ENCODE measurements at regions not wholly inside any gene's neighbourhood (a gene's known extent, or its start where the extent isn't known, plus 50 kb on each side); places are given as distances from the start of the nearest gene placed in this dataset.

DNA sequence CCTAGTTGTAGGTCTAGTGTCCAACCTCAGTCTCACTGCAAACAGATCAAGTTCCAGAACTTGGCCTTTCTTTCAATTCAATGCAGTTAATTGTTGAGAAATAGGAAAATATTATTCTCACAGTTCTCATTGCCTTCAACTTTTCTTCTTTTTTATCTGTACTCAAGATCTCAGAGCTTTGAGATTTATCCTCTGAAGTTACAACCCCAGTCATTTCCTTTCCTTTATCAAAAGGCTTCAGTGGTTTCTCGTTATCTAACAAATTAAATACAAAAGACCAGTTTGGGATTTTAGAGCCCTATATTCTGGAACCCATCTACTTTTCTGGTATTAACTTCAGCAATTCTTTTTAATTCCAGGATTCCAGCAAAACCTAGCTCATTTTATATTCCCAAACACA, 130.2 kb downstream of the TMA16 start:
- Histone ChIP-seq H3K27me3 (replicated peaks; ENCODE audit: insufficient read depth) (no peaks in the 10 kb centered on the region), H3K9me3 (no peaks in the 10 kb centered on the region), H3K36me3 (no peaks in the 10 kb centered on the region), H3K4me1 (ENCODE audit: control insufficient read depth in 1 of 2, low read depth in 2 of 2) (peaks cover 0 to 4% of the 10 kb centered on the region in 2 donors), H3K27ac (no peak overlapping the region), H3K4me3 (no peak overlapping the region)
- DNase-seq (ENCODE audit: low spot score) (no peak), ATAC-seq (ENCODE audit: insufficient number of reproducible peaks, low FRiP score, low read depth) (no peak)
- TF ChIP-seq CTCF (IDR thresholded peaks at IDR 0.05), result no peak

GRCh38 chr4:163631288-163631687, 136.8 kb downstream of the TMA16 start:
- ATAC-seq (ENCODE audit: insufficient number of reproducible peaks, low FRiP score, low read depth) (no peak), DNase-seq (ENCODE audit: low spot score) (no peak)
- Histone ChIP-seq H3K9me3 (no peaks in the 10 kb centered on the region), H3K4me3 (no peak overlapping the region), H3K27ac (no peak overlapping the region), H3K36me3 (no peaks in the 10 kb centered on the region), H3K27me3 (replicated peaks; ENCODE audit: insufficient read depth) (no peaks in the 10 kb centered on the region), H3K4me1 (ENCODE audit: control insufficient read depth in 1 of 2, low read depth in 2 of 2) (no peaks in the 10 kb centered on the region)
- no peak for TF ChIP-seq CTCF (IDR thresholded peaks at IDR 0.05)

DNA sequence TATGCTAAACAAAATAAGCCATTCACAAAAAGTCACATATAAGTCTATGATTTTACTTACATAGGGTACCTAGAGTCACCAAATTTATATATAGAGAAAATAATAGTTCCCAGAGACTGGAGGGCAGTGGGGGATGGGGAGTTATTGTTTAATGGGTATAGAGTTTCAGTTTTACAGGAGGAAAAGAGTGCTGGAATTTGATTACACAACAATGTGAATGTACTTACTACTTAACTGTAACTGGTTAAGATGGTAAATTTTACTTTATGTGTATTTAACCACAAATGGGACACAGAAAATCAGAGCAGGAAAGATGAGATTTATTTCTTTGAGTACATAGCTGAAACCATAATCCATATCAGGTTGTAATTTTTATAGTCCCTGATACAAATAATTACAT, 144.4 kb downstream of the TMA16 start:
- no peak for ATAC-seq (ENCODE audit: insufficient number of reproducible peaks, low FRiP score, low read depth)
- H3K36me3 ChIP-seq, result no peaks in the 10 kb centered on the region
- no peak overlapping the region for H3K4me3 ChIP-seq
- no peak overlapping the region for H3K27ac ChIP-seq
- no peak for TF ChIP-seq CTCF (IDR thresholded peaks at IDR 0.05)
- H3K27me3 ChIP-seq (replicated peaks; ENCODE audit: insufficient read depth), result no peaks in the 10 kb centered on the region
- no peak for DNase-seq (ENCODE audit: low spot score)
- H3K4me1 ChIP-seq (ENCODE audit: control insufficient read depth in 1 of 2, low read depth in 2 of 2), result no peaks in the 10 kb centered on the region
- no peaks in the 10 kb centered on the region for H3K9me3 ChIP-seq

DNA sequence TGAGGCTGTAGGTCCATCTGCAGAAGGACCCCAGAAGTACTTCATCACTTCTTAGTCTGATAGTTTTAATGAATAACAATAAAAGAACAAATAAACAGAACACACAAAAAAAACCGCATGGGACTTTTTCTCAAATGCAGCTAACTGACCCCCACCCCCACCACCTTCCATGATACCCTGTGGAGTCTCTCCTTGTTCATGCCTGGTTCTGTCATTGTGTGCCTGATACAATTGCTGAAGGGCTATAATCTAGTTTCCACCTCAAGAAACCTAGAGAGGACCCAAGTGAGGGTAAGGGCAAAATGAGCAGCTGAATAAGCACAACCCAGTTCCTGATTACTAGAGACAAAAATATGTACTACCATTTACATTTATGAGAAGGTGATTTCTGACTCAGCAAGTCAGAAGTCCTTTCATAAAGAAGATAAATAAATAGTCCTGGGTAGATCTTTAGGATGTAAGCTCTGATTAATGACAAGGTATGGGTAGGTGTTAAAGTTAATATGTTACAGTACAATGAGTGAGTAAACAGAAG, 155.1 kb downstream of the TMA16 start:
- H3K27ac ChIP-seq, result no peak overlapping the region
- no peak overlapping the region for H3K4me3 ChIP-seq
- no peaks in the 10 kb centered on the region for H3K27me3 ChIP-seq (replicated peaks; ENCODE audit: insufficient read depth)
- no peak for TF ChIP-seq CTCF (IDR thresholded peaks at IDR 0.05)
- no peaks in the 10 kb centered on the region for H3K36me3 ChIP-seq
- DNase-seq (ENCODE audit: low spot score), result no peak
- ATAC-seq (ENCODE audit: insufficient number of reproducible peaks, low FRiP score, low read depth), result no peak
- H3K9me3 ChIP-seq, result peaks cover 8% of the 10 kb centered on the region
- no peaks in the 10 kb centered on the region for H3K4me1 ChIP-seq (ENCODE audit: control insufficient read depth in 1 of 2, low read depth in 2 of 2)

DNA sequence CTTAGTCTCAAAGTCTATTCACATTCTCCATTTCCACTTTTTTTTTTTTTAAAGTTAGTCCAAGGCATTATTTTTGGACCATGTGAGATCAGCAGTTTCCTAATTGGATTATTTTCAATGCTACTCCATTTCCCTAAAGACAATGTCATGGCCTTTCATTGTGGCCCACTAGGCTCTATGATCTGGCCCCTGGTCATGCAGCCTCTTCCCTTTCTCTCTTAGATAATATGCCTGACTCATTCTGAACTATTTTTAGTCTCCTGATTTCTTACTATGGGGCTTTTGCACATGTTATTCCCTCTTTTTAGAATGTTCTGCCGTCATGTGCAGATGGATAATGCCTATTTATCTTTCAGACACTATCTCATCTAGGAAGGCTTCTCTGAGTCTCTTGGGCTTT, 157.3 kb downstream of the TMA16 start:
- Histone ChIP-seq H3K27ac (no peak overlapping the region), H3K9me3 (peaks cover 3% of the 10 kb centered on the region), H3K27me3 (replicated peaks; ENCODE audit: insufficient read depth) (no peaks in the 10 kb centered on the region), H3K36me3 (no peaks in the 10 kb centered on the region), H3K4me1 (ENCODE audit: control insufficient read depth in 1 of 2, low read depth in 2 of 2) (no peaks in the 10 kb centered on the region), H3K4me3 (no peak overlapping the region)
- ATAC-seq (ENCODE audit: insufficient number of reproducible peaks, low FRiP score, low read depth) (no peak), DNase-seq (ENCODE audit: low spot score) (no peak)
- no peak for TF ChIP-seq CTCF (IDR thresholded peaks at IDR 0.05)
